ENCODE measurements at regions not wholly inside any gene's neighbourhood (a gene's known extent, or its start where the extent isn't known, plus 50 kb on each side); places are given as distances from the start of the nearest gene placed in this dataset.
A peak's percentile ranks its signal among the peaks of the same experiment; 100 is the strongest.

GRCh38 chr6:43963203-43963602 lies 164.0 kb downstream of the MRPL14 start:
- Histone ChIP-seq H3K4me2 (replicated peaks; ENCODE audit: extremely low read depth, low read length, poor library complexity, severe bottlenecking) (no peak overlapping the region), H3K9ac (ENCODE audit: insufficient read depth, low read length, poor library complexity, severe bottlenecking) (no peak overlapping the region), H3K27me3 (ENCODE audit: control insufficient read depth in 2 of 2, insufficient read depth in 2 of 2, low read length in 2 of 2) (peaks cover 0 to 5% of the 10 kb centered on the region in 2 donors), H3K36me3 (replicated peaks in 1 of 2; ENCODE audit: control insufficient read depth in 1 of 2, insufficient read depth in 2 of 2, low read length in 2 of 2) (no peaks in the 10 kb centered on the region), H3K79me2 (ENCODE audit: insufficient read depth, low read length) (no peaks in the 10 kb centered on the region), H3K9me3 (replicated peaks in 1 of 2; ENCODE audit: control insufficient read depth in 1 of 2, insufficient read depth in 1 of 2, low read length in 2 of 2) (no peaks in the 10 kb centered on the region), H3K4me3 (replicated peaks in 1 of 3; ENCODE audit: low read depth in 2 of 3, low read length in 3 of 3) (no peak overlapping the region), H3K27ac (ENCODE audit: low read depth in 1 of 2, low read length in 2 of 2) (no peak overlapping the region), H3K4me1 (ENCODE audit: control insufficient read depth in 1 of 2, insufficient read depth in 2 of 2, low read length in 2 of 2) (no peaks in the 10 kb centered on the region), H4K20me1 (ENCODE audit: insufficient read depth, low read length) (no peaks in the 10 kb centered on the region), H2AFZ (ENCODE audit: insufficient read depth, low read depth, low read length, poor library complexity, severe bottlenecking) (no peak overlapping the region)
- Mint-ChIP-seq H3K36me3 (no peaks in the 10 kb centered on the region), H3K9me3 (peaks cover 0 to 2% (median 0%) of the 10 kb centered on the region in 7 donors), H3K4me3 (no peak overlapping the region), H3K4me1 (peaks cover 4% of the 10 kb centered on the region), H3K27me3 (ENCODE audit: low read depth in 3 of 3) (peaks cover 7 to 25% (median 14%) of the 10 kb centered on the region in 3 donors), H3K27ac (no peak overlapping the region)
- intact Hi-C loops (cut with micrococcal nuclease), result no loop called here
- peak in 2 of 3 donors; percentile 22 to 46 for DNase-seq
- WGBS (ENCODE audit: insufficient coverage), result no CpG with 5 or more reads among the region's 1 CpG
- no peak for TF ChIP-seq CTCF (IDR thresholded peaks at IDR 0.05)

- WGBS (ENCODE audit: insufficient coverage), result 100% methylated on average over 1 of the region's 5 CpGs
Observed at GRCh38 chr6:43962458-43962857, 164.8 kb downstream of the MRPL14 start.

More at GRCh38 chr6:43962458-43962857, 164.8 kb downstream of the MRPL14 start:
- Mint-ChIP-seq H3K9me3 (peaks cover 0 to 2% (median 0%) of the 10 kb centered on the region in 7 donors), H3K4me3 (no peak overlapping the region), H3K27ac (peak overlapping the region in 2 of 7 donors; percentile 29 to 59), H3K36me3 (no peaks in the 10 kb centered on the region), H3K27me3 (ENCODE audit: low read depth in 3 of 3) (peaks cover 7 to 27% (median 17%) of the 10 kb centered on the region in 3 donors), H3K4me1 (peaks cover 4% of the 10 kb centered on the region)
- Histone ChIP-seq H3K36me3 (replicated peaks in 1 of 2; ENCODE audit: control insufficient read depth in 1 of 2, insufficient read depth in 2 of 2, low read length in 2 of 2) (no peaks in the 10 kb centered on the region), H3K27me3 (ENCODE audit: control insufficient read depth in 2 of 2, insufficient read depth in 2 of 2, low read length in 2 of 2) (peaks cover 0 to 5% of the 10 kb centered on the region in 2 donors), H3K4me1 (ENCODE audit: control insufficient read depth in 1 of 2, insufficient read depth in 2 of 2, low read length in 2 of 2) (no peaks in the 10 kb centered on the region), H3K4me3 (replicated peaks in 1 of 3; ENCODE audit: low read depth in 2 of 3, low read length in 3 of 3) (no peak overlapping the region), H3K27ac (ENCODE audit: low read depth in 1 of 2, low read length in 2 of 2) (no peak overlapping the region), H3K9ac (ENCODE audit: insufficient read depth, low read length, poor library complexity, severe bottlenecking) (no peak overlapping the region), H3K79me2 (ENCODE audit: insufficient read depth, low read length) (no peaks in the 10 kb centered on the region), H3K9me3 (replicated peaks in 1 of 2; ENCODE audit: control insufficient read depth in 1 of 2, insufficient read depth in 1 of 2, low read length in 2 of 2) (no peaks in the 10 kb centered on the region), H2AFZ (ENCODE audit: insufficient read depth, low read depth, low read length, poor library complexity, severe bottlenecking) (no peak overlapping the region), H3K4me2 (replicated peaks; ENCODE audit: extremely low read depth, low read length, poor library complexity, severe bottlenecking) (no peak overlapping the region), H4K20me1 (ENCODE audit: insufficient read depth, low read length) (no peaks in the 10 kb centered on the region)
- intact Hi-C loops (cut with micrococcal nuclease), result no loop called here
- TF ChIP-seq CTCF (IDR thresholded peaks at IDR 0.05), result no peak
- DNase-seq, result peak; percentile 39 to 85 (median 43)

All from CD14-positive monocyte (primary cell).